SK-N-SH treated with all-trans-retinoic acid at 6 μM for 48 hours (cell line): ENCODE measurements at regions not wholly inside any gene's neighbourhood (a gene's known extent, or its start where the extent isn't known, plus 50 kb on each side); places are given as distances from the start of the nearest gene placed in this dataset.

Experiments used
- ATAC-seq: fragments of 200-7000 bp; cut with Tn5 transposase; 3 replicates; pipeline ENCODE4 v1.9.1; 2020; ENCODE audit warnings: mild to moderate bottlenecking, moderate library complexity
- ARNTL ChIP-seq: fragments of 450-650 bp; formaldehyde crosslinking; IDR thresholded peaks from 2 replicates; pipeline ENCODE4 v1.5.0; 2020; ENCODE audit warnings: low read depth, mild to moderate bottlenecking, moderate library complexity, borderline replicate concordance
- BACH2 ChIP-seq: fragments of 250-450 bp; sonication (Bioruptor Pico); IDR thresholded peaks from 2 replicates; pipeline ENCODE4 v1.9.0; 2021; ENCODE audit warnings: mild to moderate bottlenecking, borderline replicate concordance
- CREB5 ChIP-seq: fragments of 250-450 bp; sonication (Bioruptor Pico); IDR thresholded peaks from 2 replicates; pipeline ENCODE4 v1.5.1; 2020; ENCODE audit warnings: low read depth, mild to moderate bottlenecking, moderate library complexity
- CSRNP3 ChIP-seq: fragments of 250-450 bp; sonication (Bioruptor Pico); IDR thresholded peaks from 2 replicates; pipeline ENCODE4 v1.5.1; 2021; ENCODE audit warnings: mild to moderate bottlenecking, moderate library complexity
- ESRRG ChIP-seq: fragments of 250-450 bp; sonication (Bioruptor Pico); IDR thresholded peaks from 2 replicates; pipeline ENCODE4 v1.6.1; 2021; ENCODE audit warnings: mild to moderate bottlenecking
- GLIS3 ChIP-seq: fragments of 250-450 bp; sonication (Bioruptor Pico); IDR thresholded peaks from 2 replicates; pipeline ENCODE4 v1.5.0; 2020; ENCODE audit warnings: mild to moderate bottlenecking, moderate library complexity
- ISL1 ChIP-seq: fragments of 250-450 bp; sonication (Bioruptor Pico); IDR thresholded peaks from 2 replicates; pipeline ENCODE4 v2.1.2; 2022; ENCODE audit warnings: mild to moderate bottlenecking, moderate library complexity
- OSR1 ChIP-seq: fragments of 250-450 bp; sonication (Bioruptor Pico); IDR thresholded peaks from 2 replicates; pipeline ENCODE4 v1.8.0; 2022; ENCODE audit warnings: moderate library complexity, mild to moderate bottlenecking, inconsistent platforms
- PATZ1 ChIP-seq: fragments of 250-450 bp; sonication (Bioruptor Pico); IDR thresholded peaks from 2 replicates; pipeline ENCODE4 v1.8.0; 2020; ENCODE audit warnings: mild to moderate bottlenecking, moderate library complexity, borderline replicate concordance
- POU6F1 ChIP-seq: fragments of 250-450 bp; sonication (Bioruptor Pico); IDR thresholded peaks from 2 replicates; pipeline ENCODE4 v1.8.0; 2021; ENCODE audit warnings: low read depth, mild to moderate bottlenecking, moderate library complexity, borderline replicate concordance
- RARB ChIP-seq: fragments of 250-450 bp; sonication (Bioruptor Pico); IDR thresholded peaks from 2 replicates; pipeline ENCODE4 v1.8.0; 2021; ENCODE audit warnings: mild to moderate bottlenecking, moderate library complexity
- SNAI2 ChIP-seq: fragments of 250-450 bp; sonication (Bioruptor Pico); IDR thresholded peaks from 2 replicates; pipeline ENCODE4 v1.5.0; 2020; ENCODE audit warnings: mild to moderate bottlenecking, moderate library complexity
- TCF4 ChIP-seq: fragments of 250-450 bp; sonication (Bioruptor Pico); IDR thresholded peaks from 2 replicates; pipeline ENCODE4 v1.8.0; 2021; ENCODE audit warnings: mild to moderate bottlenecking, moderate library complexity, borderline replicate concordance
- TOX ChIP-seq: fragments of 250-450 bp; sonication (Bioruptor Pico); IDR thresholded peaks from 2 replicates; pipeline ENCODE4 v1.8.0; 2021; ENCODE audit warnings: mild to moderate bottlenecking, moderate library complexity, borderline replicate concordance
- TSHZ2 ChIP-seq: fragments of 250-450 bp; sonication (Bioruptor Pico); IDR thresholded peaks from 2 replicates; pipeline ENCODE4 v1.5.0; 2020; ENCODE audit warnings: mild to moderate bottlenecking, moderate library complexity
- ZC3H10 ChIP-seq: fragments of 250-450 bp; sonication (Bioruptor Pico); IDR thresholded peaks from 2 replicates; pipeline ENCODE4 v1.5.1; 2021; ENCODE audit warnings: mild to moderate bottlenecking, moderate library complexity
- ZFP3 ChIP-seq: fragments of 250-450 bp; sonication (Bioruptor Pico); IDR thresholded peaks from 2 replicates; pipeline ENCODE4 v1.5.0; 2020; ENCODE audit warnings: mild to moderate bottlenecking, moderate library complexity
- ZFP30 ChIP-seq: fragments of 450-650 bp; formaldehyde crosslinking; IDR thresholded peaks from 2 replicates; pipeline ENCODE4 v1.5.0; 2022; ENCODE audit warnings: mild to moderate bottlenecking, moderate library complexity
- ZNF565 ChIP-seq: fragments of 450-650 bp; formaldehyde crosslinking; conservative IDR thresholded peaks from 2 replicates; pipeline ENCODE4 v1.5.0; 2020; ENCODE audit warnings: low read depth, mild to moderate bottlenecking, moderate library complexity
- ZNF8 ChIP-seq: fragments of 450-650 bp; formaldehyde crosslinking; IDR thresholded peaks from 2 replicates; pipeline ENCODE4 v1.5.0; 2020; ENCODE audit warnings: mild to moderate bottlenecking, moderate library complexity

GRCh38 chr6:88449770-88450169, 283.6 kb upstream of the CNR1 start:
- no peak for ATAC-seq
- TF ChIP-seq RARB (CRISPR knock-in tag) (no peak), GLIS3 (no peak), ZC3H10 (CRISPR knock-in tag) (no peak)

GRCh38 chr6:88445188-88445965, 279.2 kb upstream of the CNR1 start:
- TF ChIP-seq ZFP30 (CRISPR knock-in tag) (no peak), ESRRG (CRISPR knock-in tag) (no peak), TCF4 (no peak), ZFP3 (CRISPR knock-in tag) (no peak), ARNTL (no peak), TOX (no peak), CSRNP3 (no peak), OSR1 (CRISPR knock-in tag) (no peak), TSHZ2 (CRISPR knock-in tag) (no peak), CREB5 (no peak), ZNF565 (CRISPR knock-in tag) (no peak), PATZ1 (no peak), RARB (CRISPR knock-in tag) (no peak), SNAI2 (CRISPR knock-in tag) (no peak), ISL1 (CRISPR knock-in tag) (no peak), POU6F1 (CRISPR knock-in tag) (no peak)
- no peak for ATAC-seq

GRCh38 chr6:88443554-88443953, 277.4 kb upstream of the CNR1 start:
- no peak for ATAC-seq
- TF ChIP-seq BACH2 (no peak), ZC3H10 (CRISPR knock-in tag) (no peak), ZNF8 (no peak), CSRNP3 (no peak), TSHZ2 (CRISPR knock-in tag) (no peak), TCF4 (no peak), RARB (CRISPR knock-in tag) (no peak), TOX (no peak)
